22Rv1 (cell line): ENCODE measurements at regions not wholly inside any gene's neighbourhood (a gene's known extent, or its start where the extent isn't known, plus 50 kb on each side); places are given as distances from the start of the nearest gene placed in this dataset.

Experiments
- CTCF ChIP-seq: fragments of 450-650 bp; IDR thresholded peaks from 2 replicates; pipeline ENCODE4 v1.5.1; 2017; ENCODE audit warnings: mild to moderate bottlenecking
- ZFX ChIP-seq: fragments of 450-650 bp; IDR thresholded peaks from 2 replicates; pipeline ENCODE4 v1.6.1; 2017; ENCODE audit warnings: antibody characterized with exemption, borderline replicate concordance

GRCh38 chr21:25307489-25307888 lies 299.8 kb downstream of the MRPL39 start:
- TF ChIP-seq CTCF (no peak), ZFX (no peak)
